Kidney (tissue), 13 donors: ENCODE measurements at regions not wholly inside any gene's neighbourhood (a gene's known extent, or its start where the extent isn't known, plus 50 kb on each side); places are given as distances from the start of the nearest gene placed in this dataset.

Source experiments
- DNase-seq, 5 donors: peaks; one replicate each; pipeline ENCODE4 v3.0.0-alpha.2; 2013 to 2020
- FAIRE-seq: peaks from 2 replicates; lab custom pipeline; 2012; peaks lifted over from hg19 to GRCh38; lab: Jason Lieb, UNC
- H3K27ac ChIP-seq, 2 donors: one replicate each; pipeline ENCODE4 v1.7.0; 2013; ENCODE audit warnings: low read depth in 2 of 2, low read length in 2 of 2, inconsistent platforms in 1 of 2
- H3K27me3 ChIP-seq: one replicate; pipeline ENCODE4 v1.7.1; 2013; ENCODE audit warnings: low read length, inconsistent platforms; ENCODE audit not compliant: control insufficient read depth, insufficient read depth
- H3K36me3 ChIP-seq, 3 donors: one replicate each; pipeline versions ENCODE4 v1.7.0 to v1.7.1; 2013; ENCODE audit warnings: low read length in 3 of 3, control low read depth in 1 of 3, inconsistent platforms in 1 of 3; ENCODE audit not compliant: insufficient read depth in 3 of 3, control insufficient read depth in 2 of 3
- H3K4me1 ChIP-seq, 3 donors: one replicate each; pipeline versions ENCODE4 v1.7.0 to v1.7.1; 2013; ENCODE audit warnings: low read length in 3 of 3, inconsistent platforms in 1 of 3, low read depth in 1 of 3; ENCODE audit not compliant: control insufficient read depth in 2 of 3, insufficient read depth in 2 of 3
- H3K4me3 ChIP-seq, 3 donors: one replicate each; pipeline versions ENCODE4 v1.7.0 to v1.8.1; 2013; ENCODE audit warnings: low read length in 3 of 3, control low read depth in 1 of 3, inconsistent platforms in 1 of 3
- H3K9ac ChIP-seq, 3 donors: one replicate each; pipeline versions ENCODE4 v1.7.0 to v1.7.1; 2013; ENCODE audit warnings: low read length in 3 of 3, control low read depth in 1 of 3, inconsistent platforms in 1 of 3
- H3K9me3 ChIP-seq, 3 donors: one replicate each; pipeline versions ENCODE4 v1.7.0 to v1.7.1; 2013; ENCODE audit warnings: low read length in 3 of 3, control low read depth in 1 of 3, inconsistent platforms in 1 of 3; ENCODE audit not compliant: control insufficient read depth in 2 of 3, insufficient read depth in 1 of 3
- CTCF ChIP-seq: IDR thresholded peaks from 3 replicates; pipeline ENCODE4 v1.5.1; 2012; ENCODE audit warnings: mild to moderate bottlenecking, moderate library complexity, borderline replicate concordance; ENCODE audit not compliant: insufficient read depth; ENCODE audit errors: extremely low read depth
- intact Hi-C: fragments of 100-400 bp; cut with DNase I; formaldehyde crosslinking; loops from one replicate; pipeline ENCODE4 v1.11.1; 2022
- donor health status: control.
- donor health status: control.
- donor health status: control.
- donor health status: control.
- donor health status: control.
- donor health status: DM: yes; HTN: yes; CAD: no.
- donor health status: Normal renal cell carcinoma (clear cell type).

GRCh38 chr4:156190615-156191014 lies 236.9 kb upstream of the CTSO start:
- no peak overlapping the region for H3K4me3 ChIP-seq
- FAIRE-seq (no peak), DNase-seq (peak in 1 of 5 donors; percentile 37)
- H3K4me1 ChIP-seq: no peaks in the 10 kb centered on the region
- no peak overlapping the region for H3K9ac ChIP-seq
- TF ChIP-seq CTCF: no peak
- H3K27ac ChIP-seq: no peak overlapping the region
- intact Hi-C loops: no loop called here
- no peaks in the 10 kb centered on the region for H3K27me3 ChIP-seq
- H3K36me3 ChIP-seq: no peaks in the 10 kb centered on the region
- H3K9me3 ChIP-seq: no peaks in the 10 kb centered on the region

DNA sequence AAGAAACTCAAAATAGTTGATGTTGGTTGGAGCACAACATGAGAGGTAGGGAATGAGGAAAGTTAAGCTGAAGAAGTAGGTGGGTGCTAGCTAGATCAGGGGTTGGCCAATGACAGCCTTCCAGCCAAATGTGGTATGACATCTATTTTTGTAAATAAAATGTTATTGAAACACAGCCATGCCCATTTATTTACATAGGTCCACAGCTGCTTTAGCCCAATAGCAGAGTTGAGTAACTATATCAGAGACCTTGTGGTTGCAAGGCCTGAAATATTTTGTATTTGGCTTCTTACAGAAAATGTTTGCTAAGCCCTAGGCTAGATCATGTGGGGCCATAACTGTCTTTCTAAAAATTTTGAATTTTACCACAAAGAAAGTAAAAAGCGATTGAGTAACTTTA lies 234.9 kb upstream of the CTSO start:
- Histone ChIP-seq H3K27me3 (no peaks in the 10 kb centered on the region), H3K9me3 (no peaks in the 10 kb centered on the region), H3K27ac (no peak overlapping the region), H3K4me3 (no peak overlapping the region), H3K4me1 (no peaks in the 10 kb centered on the region), H3K36me3 (no peaks in the 10 kb centered on the region), H3K9ac (no peak overlapping the region)
- no peak for FAIRE-seq
- TF ChIP-seq CTCF: no peak
- DNase-seq: no peak
- intact Hi-C loops: no loop called here

DNA sequence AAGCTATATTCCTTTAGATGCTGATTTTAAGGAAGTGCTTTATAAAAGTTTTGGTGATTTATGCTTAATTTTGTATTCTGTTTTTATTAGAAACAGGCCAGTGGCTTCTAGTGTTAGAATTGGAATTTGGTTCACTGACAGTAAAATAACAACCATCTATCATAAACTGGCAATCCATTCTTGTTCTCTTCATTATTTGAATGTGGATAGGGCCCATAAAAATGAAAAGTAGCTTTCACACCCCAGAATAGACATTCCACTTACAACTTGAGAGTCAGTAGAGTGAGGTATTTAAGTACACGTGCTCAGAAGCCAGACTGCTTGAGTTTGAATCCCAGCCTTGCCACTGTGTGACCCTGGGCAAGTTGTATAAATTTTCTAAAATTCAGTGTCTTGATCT lies 232.4 kb upstream of the CTSO start:
- H3K27me3 ChIP-seq: no peaks in the 10 kb centered on the region
- no peaks in the 10 kb centered on the region for H3K36me3 ChIP-seq
- H3K4me3 ChIP-seq: no peak overlapping the region
- H3K27ac ChIP-seq: no peak overlapping the region
- intact Hi-C loops: no loop called here
- H3K9me3 ChIP-seq: no peaks in the 10 kb centered on the region
- H3K9ac ChIP-seq: no peak overlapping the region
- FAIRE-seq: no peak
- H3K4me1 ChIP-seq: no peaks in the 10 kb centered on the region
- TF ChIP-seq CTCF: no peak
- peak in 1 of 5 donors; percentile 58 for DNase-seq

GRCh38 chr4:156185514-156186055 lies 231.9 kb upstream of the CTSO start:
- no peaks in the 10 kb centered on the region for H3K4me1 ChIP-seq
- no peak overlapping the region for H3K27ac ChIP-seq
- H3K4me3 ChIP-seq: no peak overlapping the region
- no peak overlapping the region for H3K9ac ChIP-seq
- intact Hi-C loops: no loop called here
- FAIRE-seq (no peak), DNase-seq (no peak)
- no peaks in the 10 kb centered on the region for H3K9me3 ChIP-seq
- no peaks in the 10 kb centered on the region for H3K27me3 ChIP-seq
- no peak for TF ChIP-seq CTCF
- no peaks in the 10 kb centered on the region for H3K36me3 ChIP-seq
